PC-3 (cell line): ENCODE measurements at regions not wholly inside any gene's neighbourhood (a gene's known extent, or its start where the extent isn't known, plus 50 kb on each side); places are given as distances from the start of the nearest gene placed in this dataset.

Experiments used
- CTCF ChIP-seq: fragments of 300-600 bp; sonication (generic); conservative IDR thresholded peaks from 2 replicates; pipeline ENCODE4 v1.5.1; 2017; ENCODE audit warnings: antibody characterized with exemption, low read depth, mild to moderate bottlenecking, low read length
- EZH2 ChIP-seq: fragments of 300-600 bp; sonication (generic); IDR thresholded peaks from one replicate; pipeline ENCODE4 v1.6.1; 2017; ENCODE audit warnings: antibody characterized with exemption, mild to moderate bottlenecking, low read length; ENCODE audit not compliant: unreplicated experiment

DNA sequence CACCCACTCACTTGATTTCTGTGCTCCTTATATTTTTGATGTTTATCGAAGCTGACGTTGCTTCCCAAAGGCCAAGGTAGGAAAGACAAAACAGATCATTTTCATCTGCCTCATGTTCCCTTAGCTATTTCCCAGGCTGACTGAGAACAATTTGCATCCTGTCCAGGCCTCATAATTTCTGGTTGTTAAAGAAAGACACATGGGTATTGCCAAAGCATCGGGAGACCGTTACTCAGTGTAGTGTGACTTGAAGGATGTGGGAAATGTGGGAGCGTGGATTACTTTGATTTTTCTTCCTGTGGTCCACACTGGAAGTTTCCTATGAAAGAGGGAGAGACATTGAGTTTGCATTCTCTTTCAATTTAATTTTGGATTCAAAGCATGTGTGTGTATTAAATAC lies 204.6 kb downstream of the TRIB2 start:
- TF ChIP-seq CTCF (no peak), EZH2 (no peak)
